Loucy (cell line): ENCODE measurements at regions not wholly inside any gene's neighbourhood (a gene's known extent, or its start where the extent isn't known, plus 50 kb on each side); places are given as distances from the start of the nearest gene placed in this dataset.

Source experiments
- CTCF ChIP-seq: fragments of 200-600 bp; sonication (generic); conservative IDR thresholded peaks from 2 replicates; pipeline ENCODE4 v1.5.1; 2014; ENCODE audit warnings: mild to moderate bottlenecking, antibody characterized with exemption, low read length
- EZH2phosphoT487 ChIP-seq: fragments of 200-600 bp; IDR thresholded peaks from 2 replicates; pipeline ENCODE4 v1.6.1; 2018; ENCODE audit warnings: antibody characterized with exemption, mild to moderate bottlenecking, moderate library complexity, borderline replicate concordance

DNA sequence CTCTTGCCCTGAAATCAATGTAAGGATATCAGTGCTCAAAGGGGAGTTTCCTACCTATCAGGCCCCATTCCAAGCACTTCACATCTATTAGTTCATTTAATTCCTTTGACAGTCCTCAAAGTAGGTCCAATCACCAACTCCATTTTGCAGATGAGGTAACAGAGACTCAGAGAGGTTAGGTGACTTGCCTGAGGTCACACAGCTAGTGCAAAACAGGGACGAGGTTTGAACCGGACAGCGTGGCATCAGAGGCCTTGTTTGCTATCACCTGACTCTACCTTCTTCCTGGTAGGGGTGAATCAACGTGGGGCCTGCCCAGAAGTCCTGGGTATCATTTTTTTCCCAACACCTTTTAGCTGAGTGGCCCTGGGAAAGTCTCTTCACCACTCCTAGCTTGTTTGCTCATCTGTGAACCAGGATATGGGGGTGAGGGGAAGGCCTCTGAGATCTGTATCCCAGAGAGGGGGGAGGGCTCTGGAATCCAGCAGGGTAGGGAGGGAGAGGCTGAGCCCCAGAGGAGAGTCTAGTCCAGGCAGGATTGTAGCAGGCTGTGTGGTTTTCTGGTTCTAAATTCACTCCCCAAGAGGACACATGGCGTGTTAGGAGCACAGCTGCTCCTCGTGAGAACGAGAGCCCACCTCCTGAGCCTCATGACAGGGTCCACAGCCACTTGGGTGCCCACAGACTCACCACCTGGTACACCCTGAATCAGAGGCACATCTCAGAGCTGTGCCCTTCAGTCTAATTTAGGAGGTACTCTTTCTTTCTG is 174.7 kb downstream of the MN1 start:
- TF ChIP-seq CTCF, result no peak
- no peak for TF ChIP-seq EZH2phosphoT487
